ENCODE measurements at regions not wholly inside any gene's neighbourhood (a gene's known extent, or its start where the extent isn't known, plus 50 kb on each side); places are given as distances from the start of the nearest gene placed in this dataset.
"Not testable (repeated sequence)": the region's sequence is repeated elsewhere in the genome, so short reads cannot be mapped to it uniquely, and the experiment has no call there.

DNA sequence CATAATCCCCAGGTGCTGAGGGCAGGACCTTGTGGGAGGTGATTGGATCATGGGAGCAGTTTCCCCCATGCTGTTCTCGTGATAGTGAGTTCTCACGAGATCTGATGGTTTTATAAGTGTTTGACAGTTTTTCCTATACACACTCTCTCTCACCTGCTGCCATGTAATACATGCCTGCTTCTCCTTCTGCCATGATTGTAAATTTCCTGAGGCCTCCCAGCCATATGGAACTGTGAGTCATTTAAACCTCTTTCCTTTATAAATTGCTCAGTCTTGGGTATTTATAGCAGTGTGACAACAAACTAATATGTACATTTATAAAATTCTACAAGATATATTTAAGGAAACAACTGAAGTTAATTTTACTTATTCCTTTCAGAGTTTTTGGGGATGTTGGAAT is 170.8 kb upstream of the BET1 start:
- no peak for DNase-seq (ENCODE audit: low read depth)

DNA sequence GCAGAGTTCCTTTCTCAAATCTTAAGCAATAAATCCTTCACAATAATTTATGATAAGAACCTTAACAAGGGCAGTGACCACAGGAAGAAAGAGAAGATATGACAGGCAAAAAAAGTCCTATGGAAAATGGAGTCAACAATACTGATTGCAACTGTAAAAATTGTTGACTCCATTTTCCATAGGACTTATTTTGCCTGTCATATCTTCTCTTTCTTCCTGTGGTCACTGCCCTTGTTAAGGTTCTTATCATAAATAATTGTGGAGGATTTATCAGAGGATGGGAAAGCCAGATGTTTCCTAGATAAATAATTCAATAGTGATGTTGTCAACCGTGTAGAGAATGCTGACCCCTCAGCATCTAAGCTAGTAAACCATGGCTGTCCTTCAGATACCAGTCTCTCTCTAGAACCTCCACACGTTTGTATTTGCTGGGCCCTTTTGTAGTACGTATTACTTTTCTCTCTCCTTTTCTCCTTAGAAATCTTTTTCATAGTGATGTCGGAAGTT is 172.6 kb upstream of the BET1 start:
- no peak for DNase-seq (ENCODE audit: low read depth)

DNA sequence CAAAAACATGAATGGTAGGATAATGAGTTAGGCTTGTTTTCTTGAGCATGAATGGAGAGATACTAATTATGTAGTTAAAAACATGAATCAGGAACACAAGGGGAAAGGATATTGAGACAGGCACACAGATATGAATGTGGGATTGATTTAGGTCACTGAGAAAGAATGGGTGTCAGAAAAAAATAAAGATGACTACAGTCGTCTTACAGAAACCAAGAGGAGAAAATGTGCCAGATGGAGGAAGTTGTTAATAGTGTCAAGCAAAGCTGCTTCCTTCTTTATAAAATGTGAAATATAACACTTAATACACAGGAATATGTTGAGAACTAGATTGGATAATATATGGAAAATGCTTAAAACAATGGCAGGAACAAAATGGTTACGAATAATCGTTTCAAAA is 173.3 kb upstream of the BET1 start:
- no peak for DNase-seq (ENCODE audit: low read depth)

DNA sequence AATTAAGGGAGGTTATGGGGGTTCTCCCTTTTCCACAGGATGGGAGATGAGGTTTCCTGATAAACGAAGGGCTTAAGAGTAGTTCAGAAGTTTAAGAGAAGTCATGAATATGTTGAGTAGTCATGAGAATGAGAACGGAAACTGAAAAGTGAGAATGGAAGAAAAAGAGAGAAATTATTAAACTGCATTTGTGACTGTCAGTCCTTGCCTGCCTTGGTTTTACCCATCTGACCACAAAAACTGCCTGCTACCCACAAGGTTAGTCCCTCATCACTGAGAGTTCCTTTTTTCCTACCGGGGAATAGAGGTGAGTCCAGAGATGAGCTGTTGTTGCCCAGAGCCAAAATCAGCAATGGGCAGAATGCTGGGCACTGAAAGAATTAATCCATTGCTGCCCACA is 174.1 kb upstream of the BET1 start:
- DNase-seq (ENCODE audit: low read depth), result no peak

DNA sequence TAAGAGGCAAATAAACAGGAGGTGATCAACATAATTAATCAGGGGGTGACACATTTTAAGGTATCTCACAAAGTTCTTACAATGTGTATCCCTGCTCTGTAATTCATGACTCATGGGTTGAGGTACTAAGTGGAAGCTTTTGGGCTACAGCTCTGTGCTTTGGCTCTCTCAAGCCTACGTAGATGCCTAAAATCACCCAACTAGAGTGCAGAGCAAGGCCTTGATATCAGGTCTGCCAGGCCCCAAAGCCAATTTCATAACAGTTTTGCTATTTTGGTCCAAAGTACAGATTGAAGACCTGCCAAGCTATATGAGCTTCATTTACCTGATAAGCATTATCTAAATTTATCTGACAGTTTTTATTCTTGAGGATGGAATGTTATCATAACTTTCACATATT is 175.3 kb upstream of the BET1 start:
- no peak for DNase-seq (ENCODE audit: low read depth)

DNA sequence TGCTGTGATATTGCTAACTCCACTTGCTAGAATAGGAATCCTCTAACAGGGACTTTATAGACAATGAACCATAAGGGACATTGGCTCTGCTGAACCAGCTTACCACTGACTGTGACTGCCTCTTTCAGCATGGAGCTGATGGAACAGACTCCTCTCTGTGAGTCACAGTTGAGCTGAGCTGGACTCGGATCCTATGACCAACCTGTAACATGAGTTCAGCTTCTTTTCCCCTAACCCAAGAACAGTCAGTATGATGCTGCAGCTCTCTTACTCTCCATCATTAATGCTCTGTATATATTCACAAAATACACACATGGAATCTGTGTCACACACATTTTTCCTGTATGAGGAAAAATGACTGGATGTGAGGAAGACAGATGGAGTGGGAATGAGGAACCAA is 177.9 kb upstream of the BET1 start:
- no peak for DNase-seq (ENCODE audit: low read depth)

DNA sequence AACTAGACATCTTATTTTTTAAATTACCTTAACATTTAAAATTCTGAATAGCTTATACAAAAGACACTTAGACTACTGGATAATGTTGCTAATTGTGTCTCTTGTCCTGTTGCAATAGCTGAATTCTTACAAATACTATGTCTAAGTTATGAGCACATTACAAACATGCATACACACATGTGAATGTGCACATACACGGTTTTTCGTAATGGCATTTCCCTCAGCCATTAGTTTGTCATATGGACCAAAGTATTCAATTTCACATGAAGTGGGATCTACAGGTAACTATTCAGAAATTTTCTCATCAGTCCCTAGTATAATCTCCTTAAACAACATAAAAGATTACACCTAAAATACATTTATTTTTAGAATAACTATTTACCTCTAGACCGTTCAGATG is 178.6 kb upstream of the BET1 start:
- no peak for DNase-seq (ENCODE audit: low read depth)

DNA sequence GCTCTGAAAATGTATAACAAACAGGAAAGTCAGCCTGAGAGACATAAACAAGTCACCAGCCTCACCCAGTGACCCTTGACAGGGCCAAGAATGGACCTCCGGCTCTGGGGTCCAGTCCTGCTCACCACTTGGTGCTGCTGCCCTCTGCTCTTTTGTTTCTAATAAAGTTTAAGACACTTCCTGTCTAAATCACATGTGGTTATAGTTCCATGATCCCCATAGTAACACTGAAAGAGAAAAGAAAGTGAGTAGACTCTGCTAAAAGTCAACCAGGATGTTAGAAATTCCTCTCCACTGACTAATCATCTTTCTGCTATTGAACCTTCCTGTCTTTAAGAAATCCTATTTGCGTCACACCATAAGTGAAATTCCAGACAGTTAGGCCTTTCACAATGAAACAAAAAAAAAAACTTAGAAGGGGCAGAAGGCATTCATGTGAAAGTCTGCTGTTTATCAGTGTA is 179.2 kb upstream of the BET1 start:
- no peak for DNase-seq (ENCODE audit: low read depth)

DNA sequence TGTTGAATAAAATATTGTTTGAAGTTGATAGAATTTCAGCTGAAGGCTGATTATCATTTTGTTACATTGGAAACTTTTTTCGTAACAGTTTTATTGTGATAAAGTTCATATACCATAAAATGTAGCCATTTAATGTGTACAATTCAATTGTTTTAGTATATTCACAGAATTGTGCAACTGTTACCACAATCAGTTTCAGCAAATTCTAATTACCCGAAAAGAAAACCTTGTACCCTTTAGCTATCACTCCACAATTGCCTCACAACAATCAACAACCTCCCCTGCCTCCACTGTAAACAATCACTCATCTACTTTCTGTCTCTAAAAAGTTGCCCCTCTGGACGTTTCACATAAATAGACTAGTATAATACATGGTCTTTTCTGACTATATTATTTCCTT is 179.7 kb upstream of the BET1 start:
- no peak for DNase-seq (ENCODE audit: low read depth)

DNA sequence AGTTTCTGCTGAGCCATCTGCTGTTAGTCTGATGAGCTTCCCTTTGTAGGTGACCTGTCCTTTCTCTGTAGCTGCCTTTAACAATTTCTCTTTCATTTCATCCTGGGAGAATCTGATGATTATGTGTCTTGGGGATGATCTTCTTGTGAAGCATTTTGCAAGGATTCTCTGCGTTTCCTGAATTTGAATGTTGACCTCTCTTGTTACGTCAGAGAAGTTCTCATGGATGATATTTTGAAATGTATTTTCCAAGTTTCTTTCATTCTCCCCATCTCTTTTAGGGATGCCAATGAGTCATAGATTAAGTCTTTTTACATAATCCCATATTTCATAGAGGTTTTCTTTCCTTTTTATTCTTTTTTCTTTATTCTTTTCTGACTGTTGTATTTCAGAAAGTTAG is 184.2 kb upstream of the BET1 start:
- DNase-seq (ENCODE audit: low read depth), result no peak

DNA sequence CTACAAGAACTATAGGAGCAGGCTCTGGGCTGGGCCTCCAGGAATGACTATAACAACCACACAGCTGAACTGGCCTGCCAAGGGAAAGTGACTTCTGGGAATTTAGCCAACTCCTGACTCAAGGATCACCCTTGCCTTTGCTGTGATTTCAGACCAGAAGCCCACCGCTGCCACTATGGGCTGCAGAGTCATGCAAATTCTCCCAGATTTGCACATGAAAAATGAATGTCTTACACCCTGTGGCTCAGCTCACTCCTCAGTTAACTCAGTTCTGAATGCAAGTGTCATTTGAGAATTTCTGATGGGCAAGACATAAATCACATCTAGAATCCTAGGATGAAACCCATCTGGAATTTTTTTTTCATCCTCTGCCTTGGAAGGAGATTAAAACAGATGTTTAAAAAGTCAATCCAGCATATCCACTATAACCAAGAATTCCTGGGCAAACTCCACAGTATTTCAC is 186.5 kb upstream of the BET1 start:
- DNase-seq (ENCODE audit: low read depth), result no peak

DNA sequence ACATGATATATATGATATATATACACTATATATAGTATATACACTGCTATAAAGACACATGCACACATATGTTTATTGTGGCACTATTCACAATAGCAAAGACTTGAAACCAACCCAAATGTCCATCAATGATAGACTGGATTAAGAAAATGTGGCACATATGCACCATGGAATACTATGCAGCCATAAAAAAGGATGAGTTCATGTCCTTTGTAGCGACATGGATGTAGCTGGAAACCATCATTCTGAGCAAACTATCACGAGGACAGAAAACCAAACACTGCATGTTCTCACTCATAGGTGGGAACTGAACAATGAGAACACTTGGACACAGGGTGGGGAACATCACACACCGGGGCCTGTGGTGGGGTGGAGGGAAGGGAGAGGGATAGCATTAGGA is 190.3 kb upstream of the BET1 start:
- DNase-seq (ENCODE audit: low read depth), result not testable (repeated sequence)

DNA sequence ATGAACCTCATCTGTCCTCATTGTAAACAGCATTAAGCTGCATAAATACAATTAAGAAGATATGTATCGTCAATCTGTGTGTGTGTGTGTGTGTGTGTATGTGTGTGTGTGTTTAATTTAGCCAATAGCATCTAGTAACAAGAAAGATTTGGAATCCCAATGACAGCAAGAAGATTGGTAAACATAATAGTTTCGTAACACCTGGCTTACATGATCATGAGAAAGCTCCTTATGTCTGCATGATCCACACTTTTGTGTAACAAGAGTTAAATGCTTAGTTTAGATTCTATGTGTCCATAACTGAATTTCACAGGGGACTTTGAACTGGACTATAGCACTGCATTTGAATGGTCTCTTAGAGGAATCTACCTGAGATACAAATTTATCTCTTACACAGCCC is 191.0 kb upstream of the BET1 start:
- DNase-seq (ENCODE audit: low read depth), result no peak

DNA sequence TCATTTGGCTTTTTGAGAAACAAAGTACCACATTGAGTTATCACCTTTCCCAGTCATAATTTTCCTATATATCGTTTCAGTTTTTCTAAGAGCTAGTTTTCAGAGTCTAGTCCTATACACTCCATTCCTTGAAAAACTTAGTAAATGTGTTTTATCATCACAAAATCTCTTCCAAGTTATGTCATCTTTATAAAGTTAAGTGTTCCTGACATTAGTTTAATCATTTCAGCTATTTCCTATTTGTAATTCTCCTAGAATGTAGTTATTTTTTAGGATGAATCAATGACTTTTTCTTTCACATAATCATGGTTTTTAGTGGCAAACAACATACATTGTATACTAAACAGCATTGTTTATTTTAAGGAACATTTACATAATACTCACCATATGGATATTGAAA is 191.7 kb upstream of the BET1 start:
- DNase-seq (ENCODE audit: low read depth), result no peak

DNA sequence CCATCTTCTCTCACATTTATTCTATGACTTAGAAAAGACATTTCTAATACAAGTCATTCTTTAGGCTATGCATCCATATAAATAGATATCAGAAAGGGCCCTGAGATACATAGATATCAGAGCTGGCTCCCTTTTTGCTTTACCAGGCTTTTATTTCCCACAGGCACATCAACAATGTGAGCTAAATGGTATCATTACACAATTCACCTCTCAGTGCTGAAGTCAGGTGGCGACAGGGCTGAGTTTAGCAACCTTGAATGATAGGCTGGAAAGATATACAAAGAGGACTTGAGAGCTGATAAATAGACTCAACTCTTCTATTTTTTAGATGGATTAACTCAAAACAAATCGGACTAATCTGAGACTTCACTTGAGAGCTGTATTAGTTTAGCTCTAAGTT is 189.2 kb upstream of the COL1A2 start:
- no peak for DNase-seq (ENCODE audit: low read depth)

DNA sequence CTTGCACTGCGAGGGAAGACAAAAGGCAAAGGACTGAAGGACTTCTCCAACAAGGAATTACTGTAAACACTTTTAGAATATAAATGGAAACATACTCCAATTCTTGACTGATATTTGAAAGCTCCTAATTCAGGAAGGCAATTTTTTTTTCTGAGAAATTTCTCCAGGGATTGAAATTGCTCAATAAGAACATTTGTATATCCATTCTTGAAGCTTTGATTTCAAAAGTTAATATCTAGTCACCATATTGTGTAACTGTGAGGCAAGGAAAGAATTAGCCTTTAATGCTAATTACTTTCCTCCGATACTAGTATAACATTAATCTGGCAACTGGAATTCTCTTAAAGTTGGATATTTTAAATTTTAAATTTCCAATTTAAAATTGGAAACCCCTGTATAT is 188.4 kb upstream of the COL1A2 start:
- no peak for DNase-seq (ENCODE audit: low read depth)

DNA sequence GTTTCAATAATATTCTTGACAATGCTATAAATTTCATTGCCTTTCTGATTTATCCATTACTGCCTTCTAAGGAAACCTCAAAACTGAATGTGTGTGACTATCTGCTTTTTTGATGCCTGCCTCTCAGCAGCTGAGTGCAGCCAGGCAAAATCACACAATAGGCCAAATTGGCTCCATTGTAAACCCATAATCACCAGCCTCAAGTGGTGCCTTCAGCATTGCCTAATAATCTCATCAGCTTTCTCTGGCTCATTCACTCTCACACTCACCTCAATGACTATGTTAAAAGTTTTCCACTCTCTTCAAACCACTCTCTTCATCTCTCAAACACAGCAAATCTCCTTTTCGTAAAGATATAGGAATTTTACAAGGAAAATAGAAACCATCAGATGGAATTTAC is 182.5 kb upstream of the COL1A2 start:
- DNase-seq (ENCODE audit: low read depth), result no peak

DNA sequence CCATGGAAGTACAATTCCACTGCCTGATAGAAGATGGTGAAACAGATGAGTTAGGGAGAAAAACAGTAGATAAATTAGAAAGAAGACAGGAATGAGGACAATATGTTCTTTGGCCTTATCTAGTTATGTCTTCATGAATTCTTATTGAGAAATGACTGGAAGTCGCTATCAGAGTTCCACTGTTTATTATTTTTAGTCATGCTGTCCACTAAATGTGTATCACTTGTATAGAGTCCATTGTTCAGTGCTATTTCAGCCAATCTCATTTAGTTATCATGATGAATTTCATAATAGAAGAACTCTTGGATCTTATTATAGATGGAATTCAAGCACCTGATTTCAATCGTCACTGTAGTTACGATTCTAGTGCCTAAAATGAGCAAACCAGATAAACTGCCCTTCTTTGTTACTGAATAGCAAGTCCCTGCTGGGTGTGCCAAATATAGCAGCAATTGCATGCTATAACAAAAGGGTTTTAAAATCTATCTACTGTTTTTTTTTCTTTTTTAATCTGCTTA is 177.7 kb upstream of the COL1A2 start:
- DNase-seq (ENCODE audit: low read depth), result no peak

DNA sequence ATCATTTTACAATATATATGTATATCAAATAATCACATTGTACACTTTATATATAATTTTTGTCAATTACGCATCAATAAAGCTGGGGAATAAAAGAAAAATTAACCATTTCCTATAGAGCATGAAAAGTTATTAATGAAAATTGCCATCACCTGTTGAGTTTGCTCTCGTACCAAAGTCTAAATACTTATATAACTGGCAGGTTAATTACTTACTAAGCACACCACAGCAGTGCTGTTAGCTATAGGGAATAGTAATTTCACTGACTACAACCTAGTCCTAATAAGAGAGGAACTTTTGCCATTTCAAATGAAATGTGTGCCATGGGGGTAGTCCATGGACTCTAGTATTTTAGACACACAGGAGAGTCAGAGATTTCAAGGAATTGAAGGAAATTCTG is 176.9 kb upstream of the COL1A2 start:
- no peak for DNase-seq (ENCODE audit: low read depth)

DNA sequence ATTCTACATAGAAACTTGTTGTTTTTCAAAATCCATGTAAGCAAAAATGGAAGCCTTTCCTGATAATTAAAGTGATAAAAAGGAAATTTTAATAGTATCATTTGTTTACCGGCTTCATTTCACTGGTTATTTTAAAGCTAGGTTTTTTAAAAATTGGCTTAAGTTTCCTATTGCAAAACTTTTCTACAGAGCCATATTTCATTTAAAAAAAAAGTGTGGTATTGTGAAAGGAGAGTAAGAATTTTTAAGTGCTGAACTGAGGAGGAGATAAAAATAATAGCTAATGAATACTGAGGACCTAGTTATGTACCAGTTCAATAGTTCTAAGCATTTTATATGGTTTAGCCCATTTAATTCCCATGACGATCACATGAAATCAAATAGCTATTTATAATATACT is 172.2 kb upstream of the COL1A2 start:
- DNase-seq (ENCODE audit: low read depth), result no peak

DNA sequence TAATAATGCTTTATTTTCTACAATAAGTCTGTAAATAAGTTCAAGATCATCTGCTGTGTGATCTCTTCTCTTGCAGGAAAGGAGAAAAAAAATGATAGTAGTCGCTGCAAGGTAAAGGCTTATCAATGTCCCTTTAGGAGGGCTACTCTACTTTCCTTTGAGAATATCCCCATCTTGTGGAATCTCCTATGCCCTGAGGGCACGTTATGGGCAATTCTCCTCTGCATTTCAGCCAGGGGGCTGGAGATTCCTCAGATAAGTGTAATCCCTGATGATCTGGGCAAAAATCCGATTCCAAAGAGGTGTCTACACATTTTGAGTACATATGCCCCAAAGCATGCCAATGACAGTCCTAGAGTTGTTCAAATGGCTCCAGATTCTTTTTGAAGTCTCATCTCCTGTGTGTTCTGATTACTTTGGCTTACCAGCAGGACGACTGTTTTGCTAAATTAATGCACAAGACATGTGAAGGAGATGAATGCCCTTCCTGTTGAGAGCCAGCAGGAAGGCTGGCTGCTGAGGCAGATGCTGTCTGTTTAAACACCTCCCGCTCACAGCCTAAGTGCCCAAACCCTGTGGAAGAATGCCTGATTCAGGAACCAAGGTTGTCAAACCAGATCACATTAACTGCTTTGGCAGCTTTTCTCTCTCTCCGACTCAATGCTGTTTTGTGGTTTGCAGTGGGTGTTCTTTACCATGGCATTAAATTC is 171.2 kb upstream of the COL1A2 start:
- DNase-seq (ENCODE audit: low read depth), result no peak

DNA sequence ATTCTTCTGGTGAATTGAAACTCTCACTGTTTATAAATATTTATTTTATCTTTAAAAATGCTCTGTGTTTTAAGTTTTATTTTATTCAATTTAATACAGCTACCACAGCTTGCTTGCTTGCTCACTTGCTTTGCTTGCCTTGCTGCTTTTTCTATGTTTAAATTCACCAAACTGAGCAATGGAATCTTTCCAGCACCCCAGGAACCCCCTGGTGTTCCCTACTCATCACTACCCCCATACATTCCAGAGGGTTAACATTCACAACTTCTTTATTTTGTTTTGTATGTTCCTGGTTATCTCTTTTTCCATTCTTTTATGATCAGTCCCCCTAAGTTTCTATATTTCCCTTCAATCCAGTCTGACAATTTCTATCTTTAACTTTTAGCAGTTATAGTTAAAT is 166.5 kb upstream of the COL1A2 start:
- DNase-seq (ENCODE audit: low read depth), result no peak

DNA sequence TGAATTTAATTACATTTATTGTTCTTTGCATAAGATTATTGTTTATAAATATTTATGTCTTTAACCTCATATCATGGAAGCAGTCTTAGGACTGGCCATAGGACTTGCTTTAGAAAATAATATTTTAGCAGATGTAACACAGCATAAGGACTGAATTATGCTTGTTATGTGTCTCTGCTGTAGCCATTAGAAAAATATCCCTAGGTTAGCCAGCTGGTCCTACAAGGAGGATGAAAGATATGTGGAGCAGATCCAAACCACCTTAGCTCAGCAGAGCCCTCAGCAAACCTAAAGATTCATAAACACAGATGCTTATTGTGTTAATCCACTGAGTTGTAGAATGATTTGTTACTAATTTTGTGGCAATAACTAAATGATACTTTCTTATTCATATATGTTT is 166.0 kb upstream of the COL1A2 start:
- no peak for DNase-seq (ENCODE audit: low read depth)

DNA sequence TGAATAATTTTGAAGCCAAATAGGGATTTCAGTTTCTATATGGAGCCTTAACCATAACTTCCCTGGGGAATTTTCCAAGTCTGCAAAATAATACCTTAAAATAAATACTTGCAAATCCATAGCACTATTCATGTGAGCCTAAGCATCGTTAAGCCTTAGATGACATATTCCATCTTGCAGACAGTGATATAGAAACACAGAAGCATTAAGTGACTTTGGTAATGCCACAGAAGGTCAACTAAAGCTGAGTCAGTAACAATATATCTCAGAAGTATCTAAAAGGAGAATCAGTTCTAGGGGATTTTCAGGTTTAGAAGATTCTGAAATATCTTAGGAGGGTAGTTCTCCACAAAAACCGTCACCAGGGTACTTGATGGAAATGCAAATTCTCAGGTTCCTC is 163.4 kb upstream of the COL1A2 start:
- no peak for DNase-seq (ENCODE audit: low read depth)
